ENCODE measurements at regions not wholly inside any gene's neighbourhood (a gene's known extent, or its start where the extent isn't known, plus 50 kb on each side); places are given as distances from the start of the nearest gene placed in this dataset.

DNA sequence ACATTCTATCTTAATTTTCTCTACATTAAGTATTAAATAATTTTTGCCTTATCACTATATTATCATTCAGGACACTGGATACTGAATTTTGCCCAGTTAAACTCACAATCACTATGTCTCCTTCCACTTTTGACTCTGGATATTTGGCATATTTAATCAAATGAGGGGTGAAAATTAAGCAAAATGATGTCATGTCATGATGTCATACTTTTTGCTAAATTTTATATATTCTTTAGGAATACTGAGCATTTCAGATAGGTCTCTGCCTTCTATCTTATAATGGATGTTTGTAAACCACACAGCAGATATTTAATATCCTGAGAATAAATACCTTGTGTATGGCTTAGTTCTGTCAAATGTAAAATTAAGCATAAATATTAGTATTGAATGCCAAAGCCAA, 79.5 kb upstream of the HIVEP3 start:
- Histone ChIP-seq H3K9me2 (ENCODE audit: insufficient read depth) (no peaks in the 10 kb centered on the region), H3K79me2 (ENCODE audit: insufficient read depth, low read length) (no peaks in the 10 kb centered on the region), H3K4me1 (ENCODE audit: control insufficient read depth in 1 of 2, insufficient read depth in 2 of 2, low read length in 2 of 2) (peaks cover 2 to 8% of the 10 kb centered on the region in 2 experiments; a peak in 3 of 4 replicates), H3K4me2 (ENCODE audit: low read length) (no peak overlapping the region), H3K27ac (ENCODE audit: low read depth, low read length) (no peak overlapping the region), H3K27me3 (ENCODE audit: insufficient read depth, low read length) (no peaks in the 10 kb centered on the region), H2AFZ (ENCODE audit: low read depth, low read length, poor library complexity, severe bottlenecking) (no peak overlapping the region), H4K20me1 (ENCODE audit: insufficient read depth) (no peaks in the 10 kb centered on the region), H3K4me3 (replicated peaks in 1 of 2; ENCODE audit: low read depth in 1 of 2, low read length in 2 of 2) (no peak overlapping the region), H3K9ac (ENCODE audit: low read length) (no peak overlapping the region), H3K36me3 (ENCODE audit: control insufficient read depth in 1 of 2, insufficient read depth in 2 of 2, low read length in 2 of 2) (no peaks in the 10 kb centered on the region), H3K9me3 (ENCODE audit: control insufficient read depth in 1 of 2, insufficient read depth in 1 of 2, low read depth in 1 of 2, low read length in 2 of 2) (no peaks in the 10 kb centered on the region)
- no peak for DNase-seq (ENCODE audit: low read depth, low spot score)
- BruUV-seq (replicated peaks), result no TSS peak
- TF ChIP-seq JUND (IDR thresholded peaks at IDR 0.05), result no peak
- no peak for TF ChIP-seq POLR2AphosphoS5 (IDR thresholded peaks at IDR 0.05; ENCODE audit: low read depth, low read length)
- TF ChIP-seq, protein P1, sequence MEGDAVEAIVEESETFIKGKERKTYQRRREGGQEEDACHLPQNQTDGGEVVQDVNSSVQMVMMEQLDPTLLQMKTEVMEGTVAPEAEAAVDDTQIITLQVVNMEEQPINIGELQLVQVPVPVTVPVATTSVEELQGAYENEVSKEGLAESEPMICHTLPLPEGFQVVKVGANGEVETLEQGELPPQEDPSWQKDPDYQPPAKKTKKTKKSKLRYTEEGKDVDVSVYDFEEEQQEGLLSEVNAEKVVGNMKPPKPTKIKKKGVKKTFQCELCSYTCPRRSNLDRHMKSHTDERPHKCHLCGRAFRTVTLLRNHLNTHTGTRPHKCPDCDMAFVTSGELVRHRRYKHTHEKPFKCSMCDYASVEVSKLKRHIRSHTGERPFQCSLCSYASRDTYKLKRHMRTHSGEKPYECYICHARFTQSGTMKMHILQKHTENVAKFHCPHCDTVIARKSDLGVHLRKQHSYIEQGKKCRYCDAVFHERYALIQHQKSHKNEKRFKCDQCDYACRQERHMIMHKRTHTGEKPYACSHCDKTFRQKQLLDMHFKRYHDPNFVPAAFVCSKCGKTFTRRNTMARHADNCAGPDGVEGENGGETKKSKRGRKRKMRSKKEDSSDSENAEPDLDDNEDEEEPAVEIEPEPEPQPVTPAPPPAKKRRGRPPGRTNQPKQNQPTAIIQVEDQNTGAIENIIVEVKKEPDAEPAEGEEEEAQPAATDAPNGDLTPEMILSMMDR (IDR thresholded peaks at IDR 0.05 in 2 of 3, conservative IDR thresholded peaks at IDR 0.05 in 1 of 3; ENCODE audit: borderline replicate concordance in 1 of 3, insufficient read depth in 1 of 3, low read depth in 2 of 3, low read length in 2 of 3), result no peak
- TF ChIP-seq ELF1 (IDR thresholded peaks at IDR 0.05; ENCODE audit: borderline replicate concordance, low read depth), result no peak
- TF ChIP-seq TCF7L2 (IDR thresholded peaks at IDR 0.05; ENCODE audit: borderline replicate concordance, extremely low read depth, insufficient read depth, insufficient read length), result no peak
- no peak for TF ChIP-seq SRF (IDR thresholded peaks at IDR 0.05; ENCODE audit: low read depth)
- TF ChIP-seq EGR1 (IDR thresholded peaks at IDR 0.05; ENCODE audit: low read depth), result no peak
- TF ChIP-seq SIN3A (IDR thresholded peaks at IDR 0.05; ENCODE audit: low read depth), result no peak
- no peak for TF ChIP-seq CEBPB (IDR thresholded peaks at IDR 0.05; ENCODE audit: low read depth)
- RAD21 ChIA-PET (ENCODE audit: low non-redundant PET in 1 of 2, low total read pairs in 2 of 2, uncharacterized antibody in 2 of 2, unreplicated experiment in 2 of 2), result no interaction called here
- intact Hi-C loops (cut with micrococcal nuclease), result no loop called here
- no peak for ATAC-seq
- POLR2A ChIA-PET, result no interaction called here
- CTCF ChIA-PET, result no interaction called here

DNA sequence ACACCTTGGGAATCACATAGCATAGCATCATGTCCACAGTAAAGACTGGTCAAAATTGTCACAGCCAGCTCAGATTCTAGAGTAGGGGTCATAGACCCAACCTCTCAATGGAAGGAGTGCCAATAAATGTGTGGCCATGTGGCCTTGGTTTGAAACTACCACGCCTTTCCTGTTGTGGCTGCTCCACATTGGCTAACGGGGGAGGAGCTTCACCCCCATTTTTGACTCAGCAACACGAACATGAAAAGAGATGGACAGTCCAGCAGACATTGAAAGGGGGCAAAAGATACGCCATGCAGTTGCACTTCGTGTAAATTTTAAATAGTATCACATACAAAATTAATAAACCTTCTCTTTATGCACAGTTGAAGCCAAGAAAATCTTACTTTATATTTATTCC, 78.4 kb upstream of the HIVEP3 start:
- BruUV-seq (replicated peaks), result no TSS peak
- Histone ChIP-seq H3K27ac (ENCODE audit: low read depth, low read length) (no peak overlapping the region), H3K9me2 (ENCODE audit: insufficient read depth) (no peaks in the 10 kb centered on the region), H3K27me3 (ENCODE audit: insufficient read depth, low read length) (no peaks in the 10 kb centered on the region), H3K36me3 (ENCODE audit: control insufficient read depth in 1 of 2, insufficient read depth in 2 of 2, low read length in 2 of 2) (no peaks in the 10 kb centered on the region), H3K9me3 (ENCODE audit: control insufficient read depth in 1 of 2, insufficient read depth in 1 of 2, low read depth in 1 of 2, low read length in 2 of 2) (no peaks in the 10 kb centered on the region), H3K4me1 (ENCODE audit: control insufficient read depth in 1 of 2, insufficient read depth in 2 of 2, low read length in 2 of 2) (no peaks in the 10 kb centered on the region), H3K79me2 (ENCODE audit: insufficient read depth, low read length) (no peaks in the 10 kb centered on the region), H4K20me1 (ENCODE audit: insufficient read depth) (no peaks in the 10 kb centered on the region), H3K4me2 (ENCODE audit: low read length) (no peak overlapping the region), H3K9ac (ENCODE audit: low read length) (no peak overlapping the region), H2AFZ (ENCODE audit: low read depth, low read length, poor library complexity, severe bottlenecking) (no peak overlapping the region), H3K4me3 (replicated peaks in 1 of 2; ENCODE audit: low read depth in 1 of 2, low read length in 2 of 2) (no peak overlapping the region)
- DNase-seq (ENCODE audit: low read depth, low spot score) (no peak), ATAC-seq (no peak)
- RAD21 ChIA-PET (ENCODE audit: low non-redundant PET in 1 of 2, low total read pairs in 2 of 2, uncharacterized antibody in 2 of 2, unreplicated experiment in 2 of 2), result no interaction called here
- CTCF ChIA-PET, result no interaction called here
- intact Hi-C loops (cut with micrococcal nuclease), result no loop called here
- POLR2A ChIA-PET, result no interaction called here
- TF ChIP-seq EZH2phosphoT487 (IDR thresholded peaks at IDR 0.05; ENCODE audit: borderline replicate concordance) (no peak), FOSL1 (IDR thresholded peaks at IDR 0.05; ENCODE audit: low read depth) (no peak), CEBPB (IDR thresholded peaks at IDR 0.05; ENCODE audit: low read depth) (no peak), ELF1 (IDR thresholded peaks at IDR 0.05; ENCODE audit: borderline replicate concordance, low read depth) (no peak), SRF (IDR thresholded peaks at IDR 0.05; ENCODE audit: low read depth) (no peak)
- TF ChIP-seq, protein P2, sequence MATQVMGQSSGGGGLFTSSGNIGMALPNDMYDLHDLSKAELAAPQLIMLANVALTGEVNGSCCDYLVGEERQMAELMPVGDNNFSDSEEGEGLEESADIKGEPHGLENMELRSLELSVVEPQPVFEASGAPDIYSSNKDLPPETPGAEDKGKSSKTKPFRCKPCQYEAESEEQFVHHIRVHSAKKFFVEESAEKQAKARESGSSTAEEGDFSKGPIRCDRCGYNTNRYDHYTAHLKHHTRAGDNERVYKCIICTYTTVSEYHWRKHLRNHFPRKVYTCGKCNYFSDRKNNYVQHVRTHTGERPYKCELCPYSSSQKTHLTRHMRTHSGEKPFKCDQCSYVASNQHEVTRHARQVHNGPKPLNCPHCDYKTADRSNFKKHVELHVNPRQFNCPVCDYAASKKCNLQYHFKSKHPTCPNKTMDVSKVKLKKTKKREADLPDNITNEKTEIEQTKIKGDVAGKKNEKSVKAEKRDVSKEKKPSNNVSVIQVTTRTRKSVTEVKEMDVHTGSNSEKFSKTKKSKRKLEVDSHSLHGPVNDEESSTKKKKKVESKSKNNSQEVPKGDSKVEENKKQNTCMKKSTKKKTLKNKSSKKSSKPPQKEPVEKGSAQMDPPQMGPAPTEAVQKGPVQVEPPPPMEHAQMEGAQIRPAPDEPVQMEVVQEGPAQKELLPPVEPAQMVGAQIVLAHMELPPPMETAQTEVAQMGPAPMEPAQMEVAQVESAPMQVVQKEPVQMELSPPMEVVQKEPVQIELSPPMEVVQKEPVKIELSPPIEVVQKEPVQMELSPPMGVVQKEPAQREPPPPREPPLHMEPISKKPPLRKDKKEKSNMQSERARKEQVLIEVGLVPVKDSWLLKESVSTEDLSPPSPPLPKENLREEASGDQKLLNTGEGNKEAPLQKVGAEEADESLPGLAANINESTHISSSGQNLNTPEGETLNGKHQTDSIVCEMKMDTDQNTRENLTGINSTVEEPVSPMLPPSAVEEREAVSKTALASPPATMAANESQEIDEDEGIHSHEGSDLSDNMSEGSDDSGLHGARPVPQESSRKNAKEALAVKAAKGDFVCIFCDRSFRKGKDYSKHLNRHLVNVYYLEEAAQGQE (IDR thresholded peaks at IDR 0.05; ENCODE audit: low read depth), result no peak
- TF ChIP-seq, protein P3, sequence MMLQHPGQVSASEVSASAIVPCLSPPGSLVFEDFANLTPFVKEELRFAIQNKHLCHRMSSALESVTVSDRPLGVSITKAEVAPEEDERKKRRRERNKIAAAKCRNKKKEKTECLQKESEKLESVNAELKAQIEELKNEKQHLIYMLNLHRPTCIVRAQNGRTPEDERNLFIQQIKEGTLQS (IDR thresholded peaks at IDR 0.05), result no peak
- TF ChIP-seq, protein P1 (IDR thresholded peaks at IDR 0.05 in 2 of 3, conservative IDR thresholded peaks at IDR 0.05 in 1 of 3; ENCODE audit: borderline replicate concordance in 1 of 3, insufficient read depth in 1 of 3, low read depth in 2 of 3, low read length in 2 of 3), result no peak
